Liver (tissue), 8 donors: ENCODE measurements at regions not wholly inside any gene's neighbourhood (a gene's known extent, or its start where the extent isn't known, plus 50 kb on each side); places are given as distances from the start of the nearest gene placed in this dataset.

Source experiments
- DNase-seq: peaks from one replicate; pipeline ENCODE4 v3.0.0-alpha.2; 2017; ENCODE audit warnings: low spot score
- H3K27ac ChIP-seq, 2 donors: one replicate each; pipeline ENCODE4 v1.7.0; 2013; ENCODE audit warnings: inconsistent platforms in 2 of 2, low read length in 2 of 2, control low read depth in 1 of 2, low read depth in 1 of 2, mild to moderate bottlenecking in 1 of 2
- H3K27me3 ChIP-seq, 4 donors: one replicate each; pipeline versions ENCODE4 v1.6.1 to v1.7.0; 2013; ENCODE audit warnings: low read length in 3 of 4, inconsistent platforms in 1 of 4, mild to moderate bottlenecking in 1 of 4, moderate library complexity in 1 of 4; ENCODE audit not compliant: control insufficient read depth in 4 of 4, insufficient read depth in 4 of 4
- H3K36me3 ChIP-seq, 4 donors: one replicate each; pipeline versions ENCODE4 v1.6.1 to v1.7.0; 2013; ENCODE audit warnings: low read length in 3 of 4, mild to moderate bottlenecking in 3 of 4, low read depth in 1 of 4, moderate library complexity in 1 of 4; ENCODE audit not compliant: control insufficient read depth in 4 of 4, insufficient read depth in 3 of 4
- H3K4me1 ChIP-seq, 4 donors: one replicate each; pipeline versions ENCODE4 v1.6.1 to v1.7.0; 2013; ENCODE audit warnings: low read length in 3 of 4, mild to moderate bottlenecking in 3 of 4, moderate library complexity in 1 of 4; ENCODE audit not compliant: control insufficient read depth in 4 of 4, insufficient read depth in 4 of 4
- H3K4me3 ChIP-seq, 3 donors: one replicate each; pipeline versions ENCODE4 v1.6.1 to v1.7.0; 2013; ENCODE audit warnings: low read length in 3 of 3, control low read depth in 1 of 3, low read depth in 1 of 3, mild to moderate bottlenecking in 1 of 3
- H3K9ac ChIP-seq, 2 donors: one replicate each; pipeline ENCODE4 v1.7.0; 2013; ENCODE audit warnings: low read length in 2 of 2, mild to moderate bottlenecking in 2 of 2, moderate library complexity in 2 of 2, control low read depth in 1 of 2, low read depth in 1 of 2
- H3K9me3 ChIP-seq, 4 donors: one replicate each; pipeline versions ENCODE4 v1.6.1 to v1.7.0; 2013; ENCODE audit warnings: low read length in 3 of 4; ENCODE audit not compliant: control insufficient read depth in 4 of 4
- ATF3 ChIP-seq: IDR thresholded peaks from 2 replicates; pipeline ENCODE4 v1.6.1; 2016; ENCODE audit warnings: antibody characterized with exemption
- CTCF ChIP-seq: fragments of 150-350 bp; IDR thresholded peaks from 2 replicates; pipeline ENCODE4 v1.5.1; 2017; ENCODE audit warnings: improper control_type of control experiment, low read depth, low read length; ENCODE audit not compliant: missing input control
- EGR1 ChIP-seq, 2 donors: IDR thresholded peaks; 2 replicates each; pipeline ENCODE4 v1.6.1; 2016 to 2018; ENCODE audit warnings: antibody characterized with exemption in 2 of 2, low read depth in 2 of 2
- FOXA1 ChIP-seq: IDR thresholded peaks from 2 replicates; pipeline ENCODE4 v1.6.1; 2016; ENCODE audit warnings: antibody characterized with exemption
- FOXA2 ChIP-seq: IDR thresholded peaks from 2 replicates; pipeline ENCODE4 v1.6.1; 2016; ENCODE audit warnings: antibody characterized with exemption
- HNF4A ChIP-seq, 2 donors: conservative IDR thresholded peaks; 2 replicates each; pipeline ENCODE4 v1.6.1; 2016; ENCODE audit warnings: antibody characterized with exemption in 2 of 2, mild to moderate bottlenecking in 2 of 2
- HNF4G ChIP-seq: IDR thresholded peaks from 2 replicates; pipeline ENCODE4 v1.6.1; 2016; ENCODE audit warnings: antibody characterized with exemption
- JUND ChIP-seq, 2 donors: IDR thresholded peaks; 2 replicates each; pipeline ENCODE4 v1.6.1; 2016; ENCODE audit warnings: antibody characterized with exemption in 2 of 2
- MAX ChIP-seq: IDR thresholded peaks from 2 replicates; pipeline ENCODE4 v1.6.1; 2016; ENCODE audit warnings: antibody characterized with exemption
- NR2F2 ChIP-seq: IDR thresholded peaks from 2 replicates; pipeline ENCODE4 v1.6.1; 2016; ENCODE audit warnings: antibody characterized with exemption
- RAD21 ChIP-seq, 2 donors: IDR thresholded peaks; 2 replicates each; pipeline ENCODE4 v1.6.1; 2016; ENCODE audit warnings: antibody characterized with exemption in 2 of 2, mild to moderate bottlenecking in 2 of 2
- REST ChIP-seq: IDR thresholded peaks from 2 replicates; pipeline ENCODE4 v1.6.1; 2016; ENCODE audit warnings: antibody characterized with exemption, mild to moderate bottlenecking
- SP1 ChIP-seq: IDR thresholded peaks from 2 replicates; pipeline ENCODE4 v1.6.1; 2018; ENCODE audit warnings: antibody characterized with exemption, mild to moderate bottlenecking
- TAF1 ChIP-seq: conservative IDR thresholded peaks from 2 replicates; pipeline ENCODE4 v1.6.1; 2016; ENCODE audit warnings: antibody characterized with exemption, mild to moderate bottlenecking
- YY1 ChIP-seq: IDR thresholded peaks from 2 replicates; pipeline ENCODE4 v1.6.1; 2016; ENCODE audit warnings: antibody characterized with exemption, mild to moderate bottlenecking
- WGBS: extraction: QIAGEN DNeasy Blood & Tissue Kit; methylation state at CpG from one replicate; pipeline ENCODE4 v1.1.7; 2013; 5-methylcytosine and 5-hydroxymethylcytosine counted together
- donor health status: healthy.
- donor health status: healthy.
- donor health status: healthy.
- donor health status: healthy.
- donor health status: healthy.

GRCh38 chr9:25994605-25995004, 316.4 kb upstream of the TUSC1 start (continued):
- no peak for TF ChIP-seq REST
- no peak for TF ChIP-seq HNF4G
- TF ChIP-seq FOXA2, result no peak
- TF ChIP-seq FOXA1, result no peak
- TF ChIP-seq MAX, result no peak
- no peak for TF ChIP-seq SP1

GRCh38 chr9:25990376-25990775, 312.1 kb upstream of the TUSC1 start:
- H3K27me3 ChIP-seq, result no peaks in the 10 kb centered on the region
- H3K9me3 ChIP-seq, result peaks cover 0 to 4% (median under 1%) of the 10 kb centered on the region in 4 donors
- no peak overlapping the region for H3K27ac ChIP-seq
- no peak overlapping the region for H3K4me3 ChIP-seq
- TF ChIP-seq CTCF (no peak), ATF3 (no peak), EGR1 (IDR thresholded peaks at IDR 0.05; ENCODE audit: low read depth in 2 of 2) (no peak), FOXA1 (no peak), NR2F2 (no peak), JUND (IDR thresholded peaks at IDR 0.05) (no peak), REST (no peak), HNF4G (no peak), YY1 (no peak), RAD21 (IDR thresholded peaks at IDR 0.05) (no peak), TAF1 (no peak), HNF4A (conservative IDR thresholded peaks at IDR 0.05) (no peak)
- WGBS, result 63% methylated on average over 1 of the region's 1 CpG
- no peaks in the 10 kb centered on the region for H3K36me3 ChIP-seq
- no peak overlapping the region for H3K9ac ChIP-seq
- DNase-seq, result no peak
- H3K4me1 ChIP-seq, result no peaks in the 10 kb centered on the region
